ENCODE measurements at regions not wholly inside any gene's neighbourhood (a gene's known extent, or its start where the extent isn't known, plus 50 kb on each side); places are given as distances from the start of the nearest gene placed in this dataset.

DNA sequence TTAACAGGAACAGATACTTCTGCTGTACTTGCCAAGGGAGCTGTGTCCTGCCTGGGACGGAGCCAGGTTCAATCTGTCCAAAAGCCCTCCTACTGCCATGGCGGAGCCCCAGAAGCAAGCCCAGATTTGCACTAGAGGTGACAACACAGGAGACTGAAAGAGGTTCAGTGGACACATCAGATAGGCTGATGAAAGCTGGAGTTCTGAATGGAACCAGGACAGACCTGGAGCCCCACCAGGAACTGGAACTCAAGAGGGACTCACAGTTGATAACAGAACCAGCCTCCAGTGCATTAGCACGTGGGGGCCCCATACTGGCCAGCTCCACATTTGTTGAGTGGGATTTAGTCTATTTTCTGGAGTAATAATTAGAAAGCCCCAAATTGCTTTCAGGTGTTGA lies 315.5 kb downstream of the ARRDC4 start:
- TF ChIP-seq, protein P1, sequence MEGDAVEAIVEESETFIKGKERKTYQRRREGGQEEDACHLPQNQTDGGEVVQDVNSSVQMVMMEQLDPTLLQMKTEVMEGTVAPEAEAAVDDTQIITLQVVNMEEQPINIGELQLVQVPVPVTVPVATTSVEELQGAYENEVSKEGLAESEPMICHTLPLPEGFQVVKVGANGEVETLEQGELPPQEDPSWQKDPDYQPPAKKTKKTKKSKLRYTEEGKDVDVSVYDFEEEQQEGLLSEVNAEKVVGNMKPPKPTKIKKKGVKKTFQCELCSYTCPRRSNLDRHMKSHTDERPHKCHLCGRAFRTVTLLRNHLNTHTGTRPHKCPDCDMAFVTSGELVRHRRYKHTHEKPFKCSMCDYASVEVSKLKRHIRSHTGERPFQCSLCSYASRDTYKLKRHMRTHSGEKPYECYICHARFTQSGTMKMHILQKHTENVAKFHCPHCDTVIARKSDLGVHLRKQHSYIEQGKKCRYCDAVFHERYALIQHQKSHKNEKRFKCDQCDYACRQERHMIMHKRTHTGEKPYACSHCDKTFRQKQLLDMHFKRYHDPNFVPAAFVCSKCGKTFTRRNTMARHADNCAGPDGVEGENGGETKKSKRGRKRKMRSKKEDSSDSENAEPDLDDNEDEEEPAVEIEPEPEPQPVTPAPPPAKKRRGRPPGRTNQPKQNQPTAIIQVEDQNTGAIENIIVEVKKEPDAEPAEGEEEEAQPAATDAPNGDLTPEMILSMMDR (IDR thresholded peaks at IDR 0.05; ENCODE audit: unreplicated experiment): no peak
- Mint-ChIP-seq H3K4me3 (ENCODE audit: unreplicated experiment) (no peak overlapping the region), H3K9me3 (ENCODE audit: unreplicated experiment) (no peaks in the 10 kb centered on the region), H3K36me3 (ENCODE audit: insufficient read depth, unreplicated experiment) (no peaks in the 10 kb centered on the region), H3K27me3 (ENCODE audit: insufficient read depth, unreplicated experiment) (no peaks in the 10 kb centered on the region), H3K4me1 (ENCODE audit: insufficient read depth, unreplicated experiment) (no peaks in the 10 kb centered on the region), H3K27ac (ENCODE audit: low read depth, unreplicated experiment) (no peak overlapping the region)
- intact Hi-C loops (cut with micrococcal nuclease): no loop called here
- no TSS peak for BruUV-seq (replicated peaks)
- ChIA-PET CTCF (interaction anchor here (0.5 to 2.9 kb wide), 4 partner anchors 16 to 146 kb away, joined by 3 to 16 read pairs (median 7); no protein-coding TSS in a partner anchor), POLR2A (no interaction called here)
- DNase-seq (ENCODE audit: unreplicated experiment): no peak

DNA sequence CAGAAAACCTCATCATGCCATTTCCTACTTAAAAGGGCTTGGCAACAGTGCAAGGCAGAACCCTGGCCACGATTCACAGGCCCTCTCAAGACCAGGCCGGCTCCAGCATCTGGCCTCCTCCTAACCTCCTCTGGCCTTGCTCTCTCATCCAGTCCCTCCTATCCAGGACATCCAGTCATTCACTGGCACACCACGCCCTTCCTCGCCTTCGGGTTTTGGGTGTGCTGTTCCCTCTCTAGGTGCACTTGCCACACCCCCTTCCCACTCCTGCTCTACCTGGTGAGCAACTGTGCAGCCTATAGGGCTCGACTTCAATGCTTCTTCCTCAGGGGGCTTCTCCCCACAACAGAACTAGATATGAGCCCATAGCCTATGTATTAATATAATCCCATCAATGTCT lies 317.1 kb downstream of the ARRDC4 start:
- no peak overlapping the region for H3K4me3 Mint-ChIP-seq (ENCODE audit: unreplicated experiment)
- POLR2A ChIA-PET: no interaction called here
- CTCF ChIA-PET: no interaction called here
- DNase-seq (ENCODE audit: unreplicated experiment): no peak
- no peaks in the 10 kb centered on the region for H3K4me1 Mint-ChIP-seq (ENCODE audit: insufficient read depth, unreplicated experiment)
- H3K27me3 Mint-ChIP-seq (ENCODE audit: insufficient read depth, unreplicated experiment): no peaks in the 10 kb centered on the region
- no peaks in the 10 kb centered on the region for H3K9me3 Mint-ChIP-seq (ENCODE audit: unreplicated experiment)
- no TSS peak for BruUV-seq (replicated peaks)
- H3K36me3 Mint-ChIP-seq (ENCODE audit: insufficient read depth, unreplicated experiment): peaks cover 1% of the 10 kb centered on the region
- no peak overlapping the region for H3K27ac Mint-ChIP-seq (ENCODE audit: low read depth, unreplicated experiment)
- TF ChIP-seq, protein P1 (IDR thresholded peaks at IDR 0.05; ENCODE audit: unreplicated experiment): no peak
- intact Hi-C loops (cut with micrococcal nuclease): no loop called here

DNA sequence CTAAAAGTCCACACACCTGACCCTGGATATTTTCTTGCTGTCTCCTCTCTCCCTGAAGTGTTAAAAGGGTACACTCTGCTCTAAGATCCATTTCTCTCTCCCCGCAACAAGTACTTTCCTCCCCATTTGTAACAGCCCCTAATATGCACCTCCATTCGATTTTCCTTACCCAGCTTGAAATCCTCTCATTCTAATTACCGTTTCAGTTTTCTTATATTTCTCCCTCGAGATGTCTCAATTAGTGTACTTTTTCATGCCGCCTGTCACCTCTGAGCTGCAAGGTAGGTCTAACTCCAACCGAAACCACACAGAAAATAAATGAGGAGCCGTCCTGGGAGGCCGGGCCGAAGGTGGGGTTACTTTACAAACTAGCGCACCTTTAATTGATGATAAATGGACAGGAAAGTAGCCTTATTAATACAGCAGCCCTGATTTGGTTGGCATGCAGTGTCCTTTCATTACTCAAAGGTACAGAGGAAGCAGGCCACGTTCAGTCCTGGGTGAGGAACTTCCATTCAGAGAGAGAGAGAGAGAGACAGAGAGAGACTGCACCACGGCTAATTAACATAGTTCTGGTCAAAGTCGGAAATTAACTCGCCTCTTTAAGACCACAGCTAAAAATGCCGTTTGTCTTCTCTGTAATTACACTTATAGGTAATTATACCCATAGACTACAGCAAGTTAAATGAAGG lies 319.9 kb downstream of the ARRDC4 start:
- ChIA-PET POLR2A (interaction anchor here (0.7 kb wide), 1 partner anchor 15 kb away, joined by 3 read pairs; no protein-coding TSS in a partner anchor), CTCF (interaction anchor here (1.4 to 1.6 kb wide), 2 partner anchors 13 to 142 kb away, joined by 3 to 4 read pairs; no protein-coding TSS in a partner anchor)
- Mint-ChIP-seq H3K9me3 (ENCODE audit: unreplicated experiment) (no peaks in the 10 kb centered on the region), H3K27ac (ENCODE audit: low read depth, unreplicated experiment) (no peak overlapping the region), H3K4me1 (ENCODE audit: insufficient read depth, unreplicated experiment) (no peaks in the 10 kb centered on the region), H3K27me3 (ENCODE audit: insufficient read depth, unreplicated experiment) (no peaks in the 10 kb centered on the region), H3K4me3 (ENCODE audit: unreplicated experiment) (no peak overlapping the region), H3K36me3 (ENCODE audit: insufficient read depth, unreplicated experiment) (peaks cover 6% of the 10 kb centered on the region)
- intact Hi-C loops (cut with micrococcal nuclease): no loop called here
- TF ChIP-seq, protein P1 (IDR thresholded peaks at IDR 0.05; ENCODE audit: unreplicated experiment): no peak
- no TSS peak for BruUV-seq (replicated peaks)
- no peak for DNase-seq (ENCODE audit: unreplicated experiment)

DNA sequence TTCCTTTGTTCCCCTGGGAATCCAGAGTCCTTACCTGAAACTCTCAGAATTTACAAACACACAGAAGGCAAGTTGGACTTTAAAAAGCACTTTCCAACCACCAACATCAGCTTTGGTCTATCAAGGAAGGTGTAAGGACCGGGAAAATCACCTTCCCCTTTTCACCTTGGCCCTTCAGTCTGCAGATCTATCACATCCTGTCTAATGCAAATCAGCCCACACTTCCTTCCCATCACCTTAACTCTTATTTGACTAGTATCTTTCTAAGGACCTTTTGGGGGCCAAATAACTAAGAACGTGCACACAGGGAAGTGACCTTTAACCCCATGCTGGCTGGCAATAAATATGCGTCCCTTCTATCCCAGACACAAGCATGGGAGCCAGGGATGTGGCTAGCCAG lies 320.6 kb downstream of the ARRDC4 start:
- Mint-ChIP-seq H3K27ac (ENCODE audit: low read depth, unreplicated experiment) (no peak overlapping the region), H3K4me1 (ENCODE audit: insufficient read depth, unreplicated experiment) (no peaks in the 10 kb centered on the region), H3K27me3 (ENCODE audit: insufficient read depth, unreplicated experiment) (no peaks in the 10 kb centered on the region), H3K36me3 (ENCODE audit: insufficient read depth, unreplicated experiment) (peaks cover 6% of the 10 kb centered on the region), H3K9me3 (ENCODE audit: unreplicated experiment) (no peaks in the 10 kb centered on the region), H3K4me3 (ENCODE audit: unreplicated experiment) (no peak overlapping the region)
- DNase-seq (ENCODE audit: unreplicated experiment): no peak
- BruUV-seq (replicated peaks): no TSS peak
- TF ChIP-seq, protein P1 (IDR thresholded peaks at IDR 0.05; ENCODE audit: unreplicated experiment): no peak
- intact Hi-C loops (cut with micrococcal nuclease): no loop called here
- ChIA-PET CTCF (interaction anchor here (0.6 to 1.6 kb wide), 3 partner anchors 11 to 12 kb away, joined by 3 to 4 read pairs (median 3); no protein-coding TSS in a partner anchor), POLR2A (no interaction called here)
